Erythroblast (primary cell): ENCODE measurements at regions not wholly inside any gene's neighbourhood (a gene's known extent, or its start where the extent isn't known, plus 50 kb on each side); places are given as distances from the start of the nearest gene placed in this dataset.

Experiments
- GATA1 ChIP-seq: IDR thresholded peaks from 2 replicates; pipeline ENCODE4 v1.6.1; 2011; ENCODE audit warnings: low read depth, mild to moderate bottlenecking, control low read depth, low read length, moderate library complexity
- POLR2A ChIP-seq: IDR thresholded peaks from 2 replicates; pipeline ENCODE4 v1.6.1; 2011; ENCODE audit warnings: mild to moderate bottlenecking, low read length

DNA sequence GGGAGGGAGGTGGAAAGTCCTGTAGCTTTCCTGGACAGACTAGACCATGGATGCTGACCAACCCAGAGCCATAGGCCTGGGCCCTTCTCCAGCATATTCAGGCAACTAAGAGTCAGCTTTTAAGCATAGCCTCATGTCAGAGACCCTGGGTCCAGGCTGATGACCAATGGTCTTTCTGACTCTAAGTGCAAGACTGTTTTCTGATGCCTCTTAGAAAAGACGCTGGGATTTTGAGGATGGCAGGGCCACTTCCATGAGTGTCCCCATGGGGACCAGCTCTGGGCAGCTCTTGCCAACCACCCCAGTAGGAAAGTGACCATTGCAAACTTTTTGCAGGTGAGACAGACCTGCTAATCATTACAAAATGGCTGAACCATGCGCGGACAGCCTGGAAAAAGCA lies 135.6 kb upstream of the KL start:
- TF ChIP-seq POLR2A, result no peak
- TF ChIP-seq GATA1, result no peak
